GM12878 (cell line): ENCODE measurements at regions not wholly inside any gene's neighbourhood (a gene's known extent, or its start where the extent isn't known, plus 50 kb on each side); places are given as distances from the start of the nearest gene placed in this dataset.

Experiments
- ATAC-seq: fragments of 200-7000 bp; cut with Tn5 transposase; 3 replicates; pipeline ENCODE4 v1.9.1; 2020; ENCODE audit warnings: mild to moderate bottlenecking, moderate library complexity
- BruUV-seq: library from RNA; stranded (reverse); fragments of 400-500 nt; replicated peaks from 2 replicates; lab custom pipeline; 2021; lab: Mats Ljungman, UMichigan
- CTCF ChIA-PET: fragments of 300-600 bp; sonication (Branson Sonifier 250); formaldehyde crosslinking; extraction: SDS; loops from one replicate; lab custom pipeline; 2021; ENCODE audit warnings: inconsistent platforms; lab: Yijun Ruan, JAX
- POLR2A ChIA-PET: fragments of 350-600 bp; formaldehyde crosslinking; extraction: SDS; loops from one replicate; lab custom pipeline; 2021; ENCODE audit warnings: inconsistent platforms; lab: Charles Lee
- RAD21 ChIA-PET: fragments of 300-600 bp; sonication (Branson Sonifier 250); formaldehyde crosslinking; loops from one replicate; lab custom pipeline; 2023; ENCODE audit warnings: antibody characterized with exemption; ENCODE audit not compliant: unreplicated experiment; lab: Charles Lee
- SMC1A ChIA-PET: fragments of 300-600 bp; sonication (Branson Sonifier 250); formaldehyde crosslinking; loops from one replicate; lab custom pipeline; 2023; ENCODE audit not compliant: unreplicated experiment, uncharacterized antibody; lab: Charles Lee
- DNase-seq: peaks from one replicate; pipeline ENCODE4 v3.0.0-alpha.2; 2011; ENCODE audit warnings: low read depth, low spot score
- FAIRE-seq: peaks from 3 replicates; lab custom pipeline; 2011; peaks lifted over from hg19 to GRCh38; lab: Jason Lieb, UNC
- H2AFZ ChIP-seq: 2 replicates; pipeline ENCODE4 v1.6.0; 2011; ENCODE audit warnings: low read depth, low read length, control low read depth; ENCODE audit not compliant: control insufficient read depth
- H3K27ac ChIP-seq: 2 replicates; pipeline ENCODE4 v1.5.1; 2011; ENCODE audit warnings: control low read depth; ENCODE audit not compliant: control insufficient read depth, insufficient read depth
- H3K27me3 ChIP-seq, 2 experiments: replicated peaks in 1 of 2; 2 replicates each; pipeline versions ENCODE4 v1.6.0 to v1.6.1; 2011; ENCODE audit warnings: low read length in 1 of 2; ENCODE audit not compliant: control insufficient read depth in 2 of 2, insufficient read depth in 2 of 2
- H3K36me3 ChIP-seq, 2 experiments: 2 replicates each; pipeline ENCODE4 v1.5.1; 2011; ENCODE audit warnings: low read length in 1 of 2; ENCODE audit not compliant: control insufficient read depth in 2 of 2, insufficient read depth in 2 of 2
- H3K4me1 ChIP-seq: 2 replicates; pipeline ENCODE4 v1.6.1; 2011; ENCODE audit warnings: mild to moderate bottlenecking, low read length, moderate library complexity, mixed read lengths; ENCODE audit not compliant: control insufficient read depth, insufficient read depth
- H3K4me2 ChIP-seq: 2 replicates; pipeline ENCODE4 v1.6.0; 2011; ENCODE audit warnings: control low read depth; ENCODE audit not compliant: control insufficient read depth, insufficient read depth
- H3K4me3 ChIP-seq: fragments of 200-600 bp; sonication (generic); 2 replicates; pipeline ENCODE4 v1.5.1; 2016
- H3K79me2 ChIP-seq: 2 replicates; pipeline ENCODE4 v1.6.0; 2011; ENCODE audit warnings: low read length; ENCODE audit not compliant: control insufficient read depth, insufficient read depth
- H3K9ac ChIP-seq: 2 replicates; pipeline ENCODE4 v1.8.0; 2011; ENCODE audit warnings: low read length, control low read depth, mixed read lengths; ENCODE audit not compliant: control insufficient read depth, insufficient read depth
- H3K9me3 ChIP-seq: replicated peaks from 3 replicates; pipeline ENCODE4 v1.5.1; 2011; ENCODE audit warnings: mild to moderate bottlenecking, low read length; ENCODE audit not compliant: control insufficient read depth, insufficient read depth
- H4K20me1 ChIP-seq: 2 replicates; pipeline ENCODE4 v1.6.0; 2011; ENCODE audit not compliant: control insufficient read depth, insufficient read depth
- BMI1 ChIP-seq: fragments of 450-650 bp; IDR thresholded peaks from 2 replicates; pipeline ENCODE4 v1.6.1; 2016; ENCODE audit warnings: mild to moderate bottlenecking, moderate library complexity, borderline replicate concordance
- CTCF ChIP-seq, 3 experiments: IDR thresholded peaks in 2 of 3; conservative IDR thresholded peaks in 1 of 3; 2 replicates each; pipeline ENCODE4 v1.5.1; 2011; ENCODE audit warnings: low read depth in 3 of 3, low read length in 3 of 3, mild to moderate bottlenecking in 3 of 3, control low read depth in 2 of 3, moderate library complexity in 2 of 3, inconsistent platforms in 1 of 3, mixed read lengths in 1 of 3; ENCODE audit not compliant: control insufficient read depth in 2 of 3, insufficient read depth in 1 of 3; ENCODE audit errors: extremely low read depth in 1 of 3
- POLR2A ChIP-seq: IDR thresholded peaks from 2 replicates; pipeline ENCODE4 v1.6.1; 2011; ENCODE audit warnings: low read depth, mild to moderate bottlenecking, low read length
- POLR2AphosphoS5 ChIP-seq: IDR thresholded peaks from 2 replicates; pipeline ENCODE4 v1.6.1; 2011; ENCODE audit warnings: mild to moderate bottlenecking, low read length, inconsistent platforms
- RAD21 ChIP-seq: IDR thresholded peaks from 2 replicates; pipeline ENCODE4 v1.6.1; 2011; ENCODE audit warnings: mild to moderate bottlenecking, low read depth, low read length, moderate library complexity; ENCODE audit not compliant: insufficient read depth
- SKIL ChIP-seq: fragments of 450-650 bp; IDR thresholded peaks from 2 replicates; pipeline ENCODE4 v1.6.1; 2017; ENCODE audit warnings: mild to moderate bottlenecking, low read depth, inconsistent platforms; ENCODE audit not compliant: poor library complexity, severe bottlenecking
- SPI1 ChIP-seq: IDR thresholded peaks from 2 replicates; pipeline ENCODE4 v1.6.1; 2011; ENCODE audit warnings: low read depth, mild to moderate bottlenecking, low read length, moderate library complexity, borderline replicate concordance; ENCODE audit not compliant: insufficient read depth
- ZNF217 ChIP-seq: fragments of 450-650 bp; IDR thresholded peaks from 2 replicates; pipeline ENCODE4 v1.6.1; 2017; ENCODE audit warnings: antibody characterized with exemption, mild to moderate bottlenecking
- WGBS: methylation state at CpG from one replicate; pipeline ENCODE4 v1.1.6; 2016; ENCODE audit warnings: low lambda C conversion rate; ENCODE audit not compliant: insufficient replicate concordance, insufficient coverage; ENCODE audit errors: missing lambda C conversion rate; 5-methylcytosine and 5-hydroxymethylcytosine counted together
- in situ Hi-C: fragments of 300-500 bp; cut with MboI; formaldehyde crosslinking; loops from 9 replicates; pipeline ENCODE4 v1.14.3; 2018; ENCODE audit warnings: mixed read lengths
- intact Hi-C: fragments of 100-400 bp; cut with micrococcal nuclease; formaldehyde crosslinking; loops from one replicate; pipeline ENCODE4 v1.14.2; 2022; ENCODE audit not compliant: unreplicated experiment

GRCh38 chr13:50612717-50613116 is 230.8 kb downstream of the DLEU7 start:
- Histone ChIP-seq H3K27me3 (no peaks in the 10 kb centered on the region; a peak in 1 of 4 replicates), H3K27ac (no peak overlapping the region), H3K9ac (no peak overlapping the region), H3K4me1 (no peaks in the 10 kb centered on the region), H3K9me3 (no peaks in the 10 kb centered on the region), H3K36me3 (no peaks in the 10 kb centered on the region), H3K4me3 (no peak overlapping the region), H3K4me2 (no peak overlapping the region), H2AFZ (no peak overlapping the region), H3K79me2 (no peaks in the 10 kb centered on the region), H4K20me1 (no peaks in the 10 kb centered on the region)
- ChIA-PET CTCF (interaction anchor here (1.3 kb wide), 1 partner anchor 15 kb away, joined by 10 read pairs; no protein-coding TSS in a partner anchor), SMC1A (interaction anchor here (0.9 to 1.3 kb wide), 2 partner anchors 22 to 35 kb away, joined by 3 to 4 read pairs; no protein-coding TSS in a partner anchor), POLR2A (no interaction called here), RAD21 (interaction anchor here (0.7 to 1.5 kb wide), 2 partner anchors 188 to 299 kb away, joined by 3 to 6 read pairs; no protein-coding TSS in a partner anchor)
- in situ Hi-C loops (no loop called here), intact Hi-C loops (no loop called here)
- no peak for FAIRE-seq
- 2% methylated on average over 3 of the region's 3 CpGs for WGBS
- ATAC-seq = peak; percentile 66
- BruUV-seq = no TSS peak
- no peak for TF ChIP-seq POLR2AphosphoS5
- no peak for TF ChIP-seq SPI1
- TF ChIP-seq BMI1 = no peak
- no peak for TF ChIP-seq ZNF217
- TF ChIP-seq CTCF (IDR thresholded peaks at IDR 0.05 in 2 of 3, conservative IDR thresholded peaks at IDR 0.05 in 1 of 3; ENCODE audit: control insufficient read depth in 2 of 3, extremely low read depth in 1 of 3, insufficient read depth in 1 of 3, low read depth in 3 of 3, low read length in 3 of 3) = peak in 1 of 3 experiments; percentile 11; a peak in 1 of 6 replicates
- 0 out of 2 replicates have a peak, but pooled peaks have one; percentile 18 for TF ChIP-seq RAD21
- TF ChIP-seq SKIL = no peak
- no peak for TF ChIP-seq POLR2A
- no peak for DNase-seq
